GM21447 (cell line): ENCODE measurements at regions not wholly inside any gene's neighbourhood (a gene's known extent, or its start where the extent isn't known, plus 50 kb on each side); places are given as distances from the start of the nearest gene placed in this dataset.

Experiments used
- ATAC-seq: cut with Tn5 transposase; IDR thresholded peaks from one replicate; pipeline ENCODE4 v1.9.1; 2021; ENCODE audit not compliant: unreplicated experiment

DNA sequence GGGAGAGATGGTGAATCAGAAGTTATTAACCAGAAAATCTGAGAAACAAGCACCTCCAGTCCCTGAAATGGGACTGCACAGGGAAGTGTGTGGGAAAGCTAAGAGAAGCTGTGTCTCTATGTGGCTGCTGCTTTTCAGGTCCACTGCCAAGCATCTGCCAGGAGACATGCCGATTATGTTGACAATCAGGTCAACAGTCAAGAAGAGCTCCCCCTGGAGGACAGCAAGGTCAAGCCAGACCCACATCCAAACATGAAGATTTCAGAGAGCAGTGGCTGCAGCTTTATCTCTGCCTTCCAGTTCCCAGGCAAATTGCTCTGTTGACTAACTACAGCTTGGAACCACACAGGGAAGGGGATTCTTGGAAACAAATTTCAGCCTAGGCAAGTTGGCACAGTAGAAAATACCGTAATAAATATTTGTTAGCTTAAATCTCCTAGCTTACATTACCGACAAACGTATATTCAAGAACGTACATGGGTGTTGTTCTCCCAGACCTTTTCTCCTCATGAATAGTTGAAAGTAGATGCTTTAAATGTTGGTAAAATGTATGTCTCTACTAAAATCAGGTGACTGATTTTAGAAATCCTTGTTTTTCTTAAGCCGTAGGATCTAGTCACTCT is 394.5 kb upstream of the RARB start:
- ATAC-seq: no peak

DNA sequence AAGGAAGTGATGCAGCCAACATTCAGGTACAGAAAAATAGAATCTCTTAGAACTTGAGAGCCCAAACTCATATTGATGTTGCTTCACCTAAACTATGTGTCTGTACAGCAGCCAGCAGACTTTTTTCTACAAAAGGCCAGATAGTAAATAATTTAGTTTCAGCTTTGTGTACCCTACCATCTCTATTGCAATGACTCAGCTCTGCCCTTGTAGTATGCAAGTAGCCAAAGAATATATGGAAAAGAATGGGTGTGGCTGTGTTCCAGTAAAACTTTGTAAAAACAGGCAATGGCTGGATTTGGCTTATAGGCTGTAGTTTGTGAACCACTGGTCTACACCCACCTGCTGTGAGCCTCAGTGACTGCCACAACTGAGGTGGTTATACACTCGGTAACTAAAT is 392.5 kb upstream of the RARB start:
- ATAC-seq: no peak

DNA sequence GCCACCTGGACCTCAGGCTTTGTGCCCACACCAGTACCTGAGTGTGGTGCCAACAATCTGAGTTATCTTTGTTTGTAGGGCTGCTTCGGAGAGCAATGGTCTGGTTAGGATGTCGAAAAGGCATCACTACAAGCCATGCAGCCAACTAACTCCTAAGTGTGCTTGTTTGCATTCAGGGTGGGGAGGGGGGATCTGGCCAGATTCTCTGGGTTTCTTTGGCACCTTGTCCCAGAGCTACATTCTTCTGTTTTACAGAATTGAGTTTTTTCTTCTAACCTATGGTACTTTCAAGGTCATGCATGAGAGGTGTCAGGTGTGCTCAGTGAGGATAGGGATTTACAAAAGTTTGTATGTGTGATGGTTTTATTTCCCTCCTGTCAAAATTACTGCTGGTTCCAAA is 391.4 kb upstream of the RARB start:
- ATAC-seq: no peak

DNA sequence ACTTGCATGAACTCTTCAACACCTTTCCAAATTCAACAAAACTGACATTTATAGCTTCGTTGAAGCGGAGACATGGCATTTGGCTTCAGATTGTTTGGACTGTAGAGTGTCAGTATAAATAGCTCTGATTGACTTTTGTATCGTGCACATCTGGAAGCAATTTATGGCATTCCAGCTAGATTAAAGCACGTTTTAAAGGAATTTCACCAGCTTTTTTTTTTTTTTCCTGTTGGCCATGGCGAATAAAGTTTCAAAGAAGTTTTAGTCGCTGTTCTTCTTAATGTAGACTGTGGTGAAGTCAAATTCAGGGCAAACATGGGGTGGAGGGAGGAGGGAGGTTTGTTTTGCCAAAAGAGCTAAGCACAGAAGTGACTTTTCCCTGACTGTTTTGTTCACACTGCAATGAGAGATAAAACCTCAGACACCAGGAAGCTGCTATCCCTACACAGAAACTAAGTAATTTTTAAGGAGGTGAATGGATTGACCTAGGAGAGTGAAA is 391.0 kb upstream of the RARB start:
- no peak for ATAC-seq

DNA sequence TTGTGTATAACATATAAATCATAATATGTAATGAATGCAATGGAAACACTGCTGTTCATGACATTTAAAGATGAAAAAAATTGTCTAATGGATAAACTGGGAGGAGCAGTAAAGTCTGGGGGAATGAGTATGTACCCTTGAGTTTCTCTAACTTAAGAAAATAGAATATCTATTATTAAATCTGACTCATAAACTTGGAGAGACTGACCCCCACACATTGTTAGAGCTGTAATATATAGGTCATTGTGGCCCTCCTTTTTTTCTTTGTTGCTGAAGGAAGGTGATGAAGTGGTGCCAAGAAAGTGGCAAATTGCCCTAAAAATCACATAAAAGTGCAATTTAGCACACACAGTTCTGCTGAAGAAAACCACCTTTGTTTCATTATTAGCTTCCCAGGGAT is 389.8 kb upstream of the RARB start:
- ATAC-seq: no peak

DNA sequence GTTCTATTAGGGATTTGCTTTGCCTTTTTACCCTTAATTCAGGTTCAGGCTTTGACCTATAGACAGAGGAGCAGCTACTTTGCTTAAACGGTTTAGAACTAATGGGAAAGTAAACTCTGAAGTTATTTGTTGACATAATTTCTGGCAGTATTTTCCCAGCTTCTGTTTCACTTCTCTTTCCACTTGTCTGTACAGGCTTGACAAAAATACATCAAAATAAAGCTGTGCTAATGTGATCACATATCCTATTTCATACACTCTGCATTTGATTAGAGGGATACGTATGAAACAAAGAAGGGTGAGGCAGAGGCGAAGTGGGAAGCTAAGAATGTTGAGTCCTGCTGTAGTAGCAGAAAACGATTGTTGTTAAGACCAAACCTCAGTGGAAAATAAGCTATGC is 389.1 kb upstream of the RARB start:
- no peak for ATAC-seq

DNA sequence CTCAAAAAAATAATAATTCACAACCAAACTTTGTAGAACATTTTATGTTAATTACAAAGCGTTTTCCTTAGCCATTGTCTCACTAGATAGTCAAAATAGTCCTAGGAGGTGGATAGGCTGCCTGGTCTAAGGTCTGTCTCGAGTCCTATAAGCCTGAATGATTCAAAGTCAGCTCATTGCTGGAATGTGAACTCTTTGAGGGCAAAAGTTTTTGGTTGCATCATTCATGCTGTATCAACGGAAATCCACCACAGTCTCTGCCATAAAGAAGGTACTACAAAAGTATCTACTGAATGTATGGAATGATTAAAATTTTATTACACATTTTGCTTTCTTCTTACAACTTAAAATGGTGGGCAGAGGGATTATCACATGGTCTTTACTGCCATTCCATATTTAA is 387.3 kb upstream of the RARB start:
- ATAC-seq: no peak

DNA sequence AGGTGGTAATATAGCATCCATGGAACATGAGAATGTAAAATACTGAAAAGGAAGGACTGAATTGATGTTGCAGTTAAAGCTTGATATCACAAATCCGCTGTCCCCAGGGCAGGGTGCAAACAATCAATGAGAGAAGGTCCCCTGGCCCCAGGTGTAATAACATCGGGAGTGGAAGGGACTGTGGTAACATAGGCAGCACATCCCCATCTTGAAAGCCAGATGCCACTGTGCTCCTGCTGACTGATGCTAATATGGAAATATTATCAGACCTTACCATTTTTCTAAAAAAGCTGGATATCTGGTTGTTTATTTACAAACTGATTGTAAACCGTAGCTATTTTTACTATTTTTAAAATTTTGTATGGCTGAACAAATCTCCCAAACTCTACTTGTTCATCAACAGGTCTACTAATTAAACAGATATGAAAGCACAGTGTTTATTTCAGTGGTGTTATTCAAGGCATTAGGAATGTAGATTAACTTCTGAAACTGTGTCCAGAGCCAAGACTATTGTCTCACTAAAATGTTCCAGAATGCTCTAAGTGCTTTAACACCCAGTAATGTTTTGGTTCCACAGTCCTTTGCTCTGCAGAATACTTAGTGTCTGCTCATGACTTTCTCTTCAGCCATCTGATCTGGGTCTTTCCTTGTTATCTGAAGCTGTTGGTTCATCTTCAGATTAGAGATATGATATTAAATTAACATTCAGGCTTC is 386.0 kb upstream of the RARB start:
- no peak for ATAC-seq

DNA sequence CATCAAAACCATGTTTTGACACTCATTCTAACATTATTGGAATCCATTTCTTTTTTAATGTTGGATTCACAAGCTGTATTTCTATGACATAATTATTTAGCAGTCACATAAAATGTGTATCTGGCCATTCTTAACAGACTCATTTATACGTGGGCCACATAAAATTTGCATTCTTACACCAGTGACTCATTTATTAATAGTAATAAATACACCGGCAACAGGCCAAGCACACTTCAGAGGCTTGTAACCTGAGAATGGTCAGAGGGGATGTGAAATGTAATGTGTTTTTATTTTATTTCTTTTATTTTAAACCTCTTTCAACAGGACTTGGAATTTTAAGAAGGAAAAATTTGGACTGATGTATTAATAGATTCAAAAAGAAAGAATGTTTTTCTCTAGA is 384.9 kb upstream of the RARB start:
- ATAC-seq: no peak

DNA sequence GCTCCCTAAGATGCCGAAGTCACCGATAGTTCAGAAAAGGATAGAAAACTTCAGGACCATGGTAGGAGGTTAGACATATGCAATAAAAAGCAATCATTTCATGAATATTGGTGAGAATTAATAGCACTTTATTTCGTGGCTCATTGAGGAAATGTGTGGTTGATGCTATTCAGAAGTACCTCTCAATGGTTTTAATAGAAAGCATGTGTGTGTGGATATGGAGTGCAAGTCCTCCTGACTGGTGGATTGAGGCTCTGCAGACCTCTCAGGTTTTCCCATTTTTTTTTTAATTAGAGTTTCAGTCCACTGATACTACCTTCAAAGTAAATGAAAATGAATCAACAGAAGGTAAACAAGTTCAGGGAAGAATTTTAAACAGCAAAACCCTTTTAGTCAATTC is 384.3 kb upstream of the RARB start:
- no peak for ATAC-seq

DNA sequence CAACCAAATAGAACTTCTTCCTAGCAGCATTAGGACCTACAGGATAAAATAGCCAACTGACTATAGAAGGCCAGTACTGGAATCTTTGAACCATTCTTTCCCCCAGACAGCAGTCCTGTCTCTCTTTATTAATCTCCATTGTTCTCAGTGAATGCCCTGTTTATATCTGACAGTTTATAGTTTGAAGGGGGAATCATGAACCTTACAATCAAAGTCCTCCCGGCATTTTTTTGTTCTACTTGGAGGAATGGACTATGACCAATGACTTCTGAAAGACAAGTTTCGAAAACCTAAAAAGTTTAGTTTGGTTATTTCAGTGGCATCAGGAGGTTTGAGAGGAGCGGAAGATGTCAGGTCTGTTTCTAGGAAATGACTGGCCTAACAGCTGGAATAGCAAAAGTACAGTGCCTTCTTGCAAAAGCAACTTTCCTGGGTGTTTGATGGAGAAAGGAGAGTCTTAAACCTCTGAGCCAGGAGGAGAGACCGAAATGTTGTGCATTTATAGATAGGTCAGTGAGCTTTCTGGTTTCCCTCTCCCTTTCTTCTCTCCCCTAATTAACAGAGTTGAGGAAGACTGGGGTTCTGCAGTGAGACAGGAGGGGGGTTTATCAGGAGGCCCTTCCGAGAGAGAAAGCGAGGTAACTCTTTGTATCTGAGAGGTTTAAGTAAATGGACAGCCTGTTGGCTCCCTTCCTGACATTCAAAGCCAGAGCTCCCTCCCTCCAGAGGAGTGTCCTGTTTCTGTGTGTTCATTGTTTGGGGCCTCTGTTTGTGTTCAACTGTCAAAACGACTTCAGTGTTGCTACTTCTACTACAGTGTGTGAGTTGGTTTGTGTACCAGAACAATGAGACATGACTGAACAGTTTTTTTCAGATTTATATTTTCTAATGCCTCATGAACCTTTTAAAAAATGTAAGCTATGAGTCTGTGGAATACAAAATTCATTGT is 383.0 kb upstream of the RARB start:
- no peak for ATAC-seq

DNA sequence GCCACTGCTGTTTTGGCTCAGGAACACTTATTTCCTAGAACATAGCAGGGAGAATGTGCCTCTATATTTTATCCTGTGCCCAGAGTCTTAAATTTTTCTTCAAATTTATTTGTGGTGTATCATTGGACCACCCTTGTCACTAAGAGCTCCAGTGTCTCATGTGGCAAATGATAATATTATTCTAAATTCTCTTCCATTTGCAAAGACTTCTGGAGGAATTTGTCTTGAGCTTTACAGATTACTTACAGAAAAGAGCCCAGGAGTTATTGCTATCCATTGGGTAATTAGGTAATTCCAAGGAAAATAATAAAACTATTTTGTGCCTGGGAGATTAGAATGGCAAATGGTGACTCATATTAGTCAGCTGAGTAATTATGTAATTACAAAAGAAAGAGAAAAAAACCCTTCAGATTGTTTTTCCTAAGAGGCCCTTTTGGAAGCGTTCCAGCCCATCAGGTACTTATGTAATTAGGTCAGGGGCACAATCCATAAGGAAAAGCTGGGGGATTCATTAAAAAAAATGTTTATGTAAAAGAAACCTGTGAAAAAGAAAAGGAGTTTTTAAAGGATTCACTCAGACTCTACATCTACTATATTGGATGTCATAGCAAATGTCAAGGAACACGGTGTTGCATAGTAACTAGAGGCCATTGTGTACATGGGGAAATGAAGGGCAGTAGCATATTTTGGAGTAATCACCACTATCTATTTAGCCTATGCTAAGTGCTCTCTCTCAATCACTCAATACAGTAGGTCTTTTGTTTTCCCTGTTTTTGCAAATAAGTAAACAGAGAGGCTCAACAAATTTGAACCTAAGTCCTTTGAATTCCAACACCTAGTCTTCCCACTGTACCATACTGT is 380.9 kb upstream of the RARB start:
- ATAC-seq: no peak

DNA sequence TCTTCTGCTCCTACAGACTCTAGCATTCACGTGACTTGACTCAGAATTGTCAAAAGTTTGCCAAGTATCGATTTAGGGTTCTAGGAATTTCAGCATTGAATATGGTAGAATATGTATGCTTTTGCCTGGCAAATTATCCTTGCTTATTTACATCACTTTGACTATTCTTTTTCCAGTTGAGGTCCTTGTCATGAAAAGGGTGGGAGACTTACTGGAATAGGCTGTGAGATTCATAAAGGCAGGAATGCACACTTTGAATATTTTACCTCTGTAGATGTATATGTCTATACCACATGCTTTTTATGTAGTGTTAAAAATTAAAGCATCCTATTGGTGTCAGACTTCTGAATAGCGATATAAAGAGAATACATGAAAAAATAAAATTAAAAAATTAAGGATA is 378.8 kb upstream of the RARB start:
- ATAC-seq: no peak

DNA sequence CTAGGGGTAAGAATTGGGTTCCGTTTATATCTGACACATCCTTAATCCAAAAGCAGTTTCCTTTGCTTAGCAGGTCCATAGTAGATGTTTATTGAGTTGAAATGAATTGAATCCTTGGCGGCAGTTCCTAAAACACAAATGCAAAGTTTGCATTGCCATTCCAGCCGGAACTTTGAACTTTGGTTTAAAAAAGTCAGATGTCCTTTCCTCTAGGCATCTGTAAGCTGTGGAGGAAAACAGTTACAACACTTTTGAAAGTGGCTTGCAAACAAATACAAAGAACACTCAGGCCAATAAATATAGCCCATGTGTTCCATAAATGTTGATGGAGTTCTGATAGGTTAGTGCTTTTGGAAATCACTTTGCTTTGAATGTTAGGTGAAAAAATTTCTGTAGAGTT is 374.7 kb upstream of the RARB start:
- ATAC-seq: no peak

DNA sequence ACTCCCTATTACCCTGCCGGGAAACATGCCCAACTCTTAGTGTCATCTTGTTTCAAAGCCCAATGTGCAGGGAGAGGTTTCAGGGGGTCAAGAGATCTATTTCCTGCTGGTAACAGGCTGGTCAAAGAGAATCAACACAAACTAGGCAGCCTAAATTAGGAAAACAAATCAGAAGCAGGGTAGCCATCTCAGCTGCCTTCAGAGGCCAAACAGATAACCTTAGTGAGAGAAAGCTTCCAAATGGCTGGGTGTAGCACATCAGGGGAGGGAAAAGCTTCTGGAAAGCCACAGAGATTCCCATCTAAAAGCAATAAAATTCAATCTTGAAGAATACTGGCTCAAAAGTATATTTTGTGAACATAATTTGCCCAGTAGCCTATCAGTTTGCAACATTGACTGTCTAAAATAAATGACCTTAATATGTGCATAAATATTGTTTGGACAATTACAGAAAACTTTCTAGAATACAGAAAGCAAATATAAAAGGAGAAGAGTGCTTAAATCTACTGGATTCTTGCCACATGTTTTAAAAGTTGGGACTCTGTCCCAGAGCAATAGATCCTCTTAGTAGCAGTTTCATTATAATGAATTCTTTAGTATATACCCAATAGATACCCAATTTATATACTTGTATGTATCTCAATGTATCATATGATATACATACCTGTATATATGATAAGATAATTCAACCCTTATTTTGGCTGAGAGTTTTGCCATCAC is 371.9 kb upstream of the RARB start:
- no peak for ATAC-seq

DNA sequence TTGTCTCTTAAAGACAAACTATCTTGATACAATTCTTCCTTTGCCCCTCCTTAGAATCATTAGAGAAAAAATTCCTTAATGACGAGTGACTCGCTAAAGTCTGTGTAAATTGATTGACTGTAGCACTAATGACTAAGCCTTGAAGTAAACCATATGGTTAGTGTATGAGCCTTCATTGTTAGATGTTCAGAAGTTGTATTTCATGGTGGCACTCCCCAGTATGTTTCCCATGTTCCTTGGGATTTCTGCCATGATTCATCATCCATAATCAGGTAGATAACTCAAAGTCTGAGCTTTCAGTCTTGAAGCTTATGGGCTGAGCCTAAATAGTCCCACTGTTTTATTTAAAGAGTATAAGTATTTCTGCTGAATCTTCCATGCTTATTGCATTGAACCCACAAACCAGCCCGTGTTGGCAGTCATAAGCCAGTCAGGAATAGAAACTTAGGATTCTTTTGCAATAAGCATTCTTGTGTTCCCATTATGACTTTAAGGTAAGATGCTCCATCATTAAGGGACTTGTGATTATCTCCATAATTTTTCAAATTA is 371.2 kb upstream of the RARB start:
- ATAC-seq: no peak

DNA sequence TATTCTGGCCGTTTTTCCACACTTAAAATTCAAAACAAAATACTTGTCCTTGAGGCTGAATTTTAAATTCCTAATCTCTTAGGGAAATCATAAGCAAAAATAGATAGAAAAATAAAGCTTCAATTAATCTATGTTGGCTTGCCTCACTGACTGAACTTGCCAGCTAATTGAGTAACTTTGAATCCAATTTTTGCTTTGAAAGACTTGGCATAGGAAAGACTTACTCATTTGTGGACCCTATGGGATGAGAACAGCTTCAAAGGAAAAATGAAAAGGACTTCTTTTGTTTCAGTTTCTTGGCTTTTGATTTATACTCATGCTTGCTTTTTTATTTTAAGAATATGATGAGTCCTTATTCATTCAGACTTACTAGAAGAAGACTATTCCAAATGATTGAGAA is 370.7 kb upstream of the RARB start:
- no peak for ATAC-seq

DNA sequence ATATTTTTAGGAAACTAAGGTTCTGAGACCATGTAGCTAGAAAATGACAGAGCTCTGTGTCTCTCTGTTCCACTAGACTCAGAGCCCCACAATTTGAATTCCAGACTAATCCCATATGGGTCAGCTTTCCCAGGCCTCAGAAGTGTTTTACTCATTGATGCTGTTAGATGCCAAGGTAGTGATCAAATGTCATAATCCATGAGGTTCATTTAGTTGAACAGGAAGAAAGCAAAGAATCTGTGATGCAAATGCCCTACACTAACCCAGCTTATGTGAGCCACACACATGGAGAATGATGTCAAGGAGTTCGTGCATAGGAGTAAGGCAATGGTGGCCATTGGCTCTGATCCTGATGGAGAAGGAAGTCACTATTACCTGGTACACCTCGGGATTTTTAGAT is 363.4 kb upstream of the RARB start:
- no peak for ATAC-seq

DNA sequence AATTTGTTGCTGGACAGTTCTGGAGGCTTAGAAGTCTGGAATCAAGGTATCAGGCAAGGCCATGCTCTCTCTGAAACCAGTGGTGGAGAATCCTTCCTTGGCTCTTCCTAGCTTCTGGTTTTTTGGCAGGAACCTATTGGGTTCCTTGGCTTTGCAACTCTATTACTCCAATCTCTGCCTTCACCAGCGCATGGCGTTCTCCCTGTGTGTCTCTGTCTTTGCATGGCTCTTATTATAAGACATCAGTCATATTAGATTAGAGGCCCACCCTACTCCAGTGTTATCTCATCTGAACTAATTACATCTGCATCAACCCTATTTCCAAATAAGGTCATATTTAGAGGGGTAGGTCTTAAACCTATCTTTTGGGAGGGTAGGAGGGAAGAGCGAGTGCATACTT is 358.1 kb upstream of the RARB start:
- no peak for ATAC-seq

DNA sequence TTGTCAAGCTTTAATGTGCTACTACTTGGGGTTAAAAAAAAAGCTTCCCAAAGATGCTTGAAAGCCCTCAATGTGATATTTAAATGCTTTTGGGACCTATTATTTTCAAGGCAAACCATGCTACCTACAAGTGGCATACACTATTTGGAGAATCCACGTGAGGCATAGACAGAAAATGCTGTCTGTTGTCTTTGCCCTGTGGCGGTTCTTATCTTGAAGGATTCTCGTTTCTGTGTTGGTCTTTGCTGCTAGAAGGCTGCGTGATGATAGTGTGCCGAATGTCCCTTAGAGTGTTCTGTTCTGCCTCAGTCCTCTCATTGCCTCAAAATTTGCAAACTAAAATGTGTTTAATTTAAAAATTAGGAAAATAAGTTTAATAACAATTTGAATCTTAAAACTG is 356.2 kb upstream of the RARB start:
- ATAC-seq: no peak
